ENCODE measurements at regions not wholly inside any gene's neighbourhood (a gene's known extent, or its start where the extent isn't known, plus 50 kb on each side); places are given as distances from the start of the nearest gene placed in this dataset.

DNA sequence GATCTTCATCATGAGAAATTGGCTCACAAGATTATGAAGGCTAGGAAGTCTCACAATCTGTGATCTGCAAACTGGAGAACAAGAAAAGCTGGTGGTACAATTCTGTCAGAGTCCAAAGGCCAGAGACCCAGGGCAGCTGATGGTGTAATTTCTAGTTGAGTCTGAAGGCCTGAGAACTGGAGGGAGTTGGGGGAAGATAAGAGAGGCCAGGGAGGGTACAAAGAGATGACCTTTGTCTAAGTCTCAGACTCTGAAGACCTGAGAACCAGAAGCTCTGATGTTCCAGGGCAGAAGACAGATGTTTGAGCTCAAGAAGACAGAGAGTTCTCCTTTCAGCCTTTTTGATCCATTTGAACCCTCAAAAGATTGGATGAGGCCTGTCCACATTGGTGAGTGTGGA lies 280.6 kb downstream of the HDGFL1 start:
- no peak overlapping the region for H3K4me3 ChIP-seq (ENCODE audit: low read length)
- H3K9ac ChIP-seq (ENCODE audit: low read length), result no peak overlapping the region
- no peak overlapping the region for H3K27ac ChIP-seq (ENCODE audit: low read length)
- no peaks in the 10 kb centered on the region for H3K36me3 ChIP-seq (ENCODE audit: control insufficient read depth, low read depth, low read length)
- H3K27me3 ChIP-seq (ENCODE audit: control insufficient read depth, insufficient read depth, low read length), result no peaks in the 10 kb centered on the region
- H3K4me1 ChIP-seq (ENCODE audit: control insufficient read depth, low read depth, low read length), result no peaks in the 10 kb centered on the region
- H3K9me3 ChIP-seq (ENCODE audit: control insufficient read depth, low read depth, low read length), result no peaks in the 10 kb centered on the region

GRCh38 chr6:22852101-22852500 lies 282.7 kb downstream of the HDGFL1 start:
- Histone ChIP-seq H3K9ac (ENCODE audit: low read length) (no peak overlapping the region), H3K36me3 (ENCODE audit: control insufficient read depth, low read depth, low read length) (no peaks in the 10 kb centered on the region), H3K27ac (ENCODE audit: low read length) (no peak overlapping the region), H3K4me3 (ENCODE audit: low read length) (no peak overlapping the region), H3K9me3 (ENCODE audit: control insufficient read depth, low read depth, low read length) (no peaks in the 10 kb centered on the region), H3K4me1 (ENCODE audit: control insufficient read depth, low read depth, low read length) (no peaks in the 10 kb centered on the region), H3K27me3 (ENCODE audit: control insufficient read depth, insufficient read depth, low read length) (no peaks in the 10 kb centered on the region)

DNA sequence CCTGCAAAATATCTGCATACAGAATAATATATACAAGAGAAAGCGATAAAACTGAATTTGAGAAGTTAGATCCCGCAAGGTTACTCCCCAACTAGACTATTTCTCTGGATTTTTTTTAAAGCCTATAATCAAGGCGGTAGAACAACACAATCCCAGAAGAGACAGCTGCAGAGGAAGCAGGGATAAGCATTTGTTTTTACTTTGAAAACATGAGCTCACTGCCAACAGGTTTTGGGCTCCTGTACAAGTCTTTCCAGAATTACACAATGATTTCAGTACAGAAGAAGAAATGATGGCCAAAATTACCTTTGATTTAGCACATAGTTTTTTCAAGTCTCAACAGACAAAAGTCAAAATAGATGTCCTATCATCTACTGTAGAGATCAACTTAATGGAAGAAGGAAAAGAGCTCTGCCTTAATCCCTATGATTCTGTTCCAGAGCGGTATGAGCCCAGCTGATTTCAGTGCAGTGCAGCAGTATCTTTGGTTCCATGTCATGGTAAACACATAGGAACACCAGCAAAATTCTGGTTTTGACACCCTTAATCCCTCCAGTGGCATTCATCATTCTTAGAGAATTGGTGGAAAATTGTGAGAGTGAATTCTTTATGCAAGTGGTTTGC lies 304.3 kb downstream of the HDGFL1 start:
- Histone ChIP-seq H3K9me3 (ENCODE audit: control insufficient read depth, low read depth, low read length) (no peaks in the 10 kb centered on the region), H3K27ac (ENCODE audit: low read length) (no peak overlapping the region)

DNA sequence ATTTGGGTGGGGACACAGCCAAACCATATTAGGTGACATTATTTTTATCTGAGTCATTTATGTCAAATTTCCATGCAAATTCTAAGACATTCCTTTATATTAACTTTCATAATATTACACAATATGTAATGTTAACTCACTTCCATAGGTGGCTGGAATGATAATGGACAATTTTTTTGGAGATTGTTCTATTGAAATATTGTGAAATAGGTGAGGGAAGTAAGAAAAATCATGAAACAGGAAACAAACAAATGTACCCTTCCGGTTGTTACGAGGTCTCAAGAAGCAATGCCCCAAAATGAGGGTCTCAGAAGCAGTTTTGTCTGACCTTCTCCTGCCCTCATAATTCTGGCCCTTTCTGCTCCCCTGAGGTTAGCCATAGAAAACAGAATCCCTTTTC lies 306.5 kb downstream of the HDGFL1 start:
- H3K4me1 ChIP-seq (ENCODE audit: control insufficient read depth, low read depth, low read length), result peaks cover 39% of the 10 kb centered on the region
- no peak overlapping the region for H3K4me3 ChIP-seq (ENCODE audit: low read length)
- H3K9me3 ChIP-seq (ENCODE audit: control insufficient read depth, low read depth, low read length), result no peaks in the 10 kb centered on the region
- no peak overlapping the region for H3K27ac ChIP-seq (ENCODE audit: low read length)
- H3K36me3 ChIP-seq (ENCODE audit: control insufficient read depth, low read depth, low read length), result no peaks in the 10 kb centered on the region
- no peak overlapping the region for H3K9ac ChIP-seq (ENCODE audit: low read length)
- no peaks in the 10 kb centered on the region for H3K27me3 ChIP-seq (ENCODE audit: control insufficient read depth, insufficient read depth, low read length)

More for the DNA sequence above, 304.3 kb downstream of the HDGFL1 start:
- Histone ChIP-seq H3K36me3 (ENCODE audit: control insufficient read depth, low read depth, low read length) (no peaks in the 10 kb centered on the region), H3K4me1 (ENCODE audit: control insufficient read depth, low read depth, low read length) (peaks cover 33% of the 10 kb centered on the region), H3K4me3 (ENCODE audit: low read length) (no peak overlapping the region), H3K9ac (ENCODE audit: low read length) (no peak overlapping the region), H3K27me3 (ENCODE audit: control insufficient read depth, insufficient read depth, low read length) (no peaks in the 10 kb centered on the region)

- peak overlapping the region; percentile 60 for H3K27ac ChIP-seq (ENCODE audit: low read length)
- H3K9ac ChIP-seq (ENCODE audit: low read length), result no peak overlapping the region
- peak overlapping the region; percentile 27 for H3K4me3 ChIP-seq (ENCODE audit: low read length)
Observed at GRCh38 chr6:22878324-22878701, 308.9 kb downstream of the HDGFL1 start.

GRCh38 chr6:22878706-22879105 lies 309.3 kb downstream of the HDGFL1 start:
- Histone ChIP-seq H3K9me3 (ENCODE audit: control insufficient read depth, low read depth, low read length) (no peaks in the 10 kb centered on the region), H3K36me3 (ENCODE audit: control insufficient read depth, low read depth, low read length) (no peaks in the 10 kb centered on the region), H3K4me1 (ENCODE audit: control insufficient read depth, low read depth, low read length) (peaks cover 37% of the 10 kb centered on the region), H3K9ac (ENCODE audit: low read length) (no peak overlapping the region), H3K4me3 (ENCODE audit: low read length) (no peak overlapping the region), H3K27ac (ENCODE audit: low read length) (no peak overlapping the region), H3K27me3 (ENCODE audit: control insufficient read depth, insufficient read depth, low read length) (no peaks in the 10 kb centered on the region)

More at GRCh38 chr6:22878324-22878701, 308.9 kb downstream of the HDGFL1 start:
- Histone ChIP-seq H3K27me3 (ENCODE audit: control insufficient read depth, insufficient read depth, low read length) (no peaks in the 10 kb centered on the region), H3K9me3 (ENCODE audit: control insufficient read depth, low read depth, low read length) (no peaks in the 10 kb centered on the region), H3K36me3 (ENCODE audit: control insufficient read depth, low read depth, low read length) (no peaks in the 10 kb centered on the region), H3K4me1 (ENCODE audit: control insufficient read depth, low read depth, low read length) (peaks cover 39% of the 10 kb centered on the region)

DNA sequence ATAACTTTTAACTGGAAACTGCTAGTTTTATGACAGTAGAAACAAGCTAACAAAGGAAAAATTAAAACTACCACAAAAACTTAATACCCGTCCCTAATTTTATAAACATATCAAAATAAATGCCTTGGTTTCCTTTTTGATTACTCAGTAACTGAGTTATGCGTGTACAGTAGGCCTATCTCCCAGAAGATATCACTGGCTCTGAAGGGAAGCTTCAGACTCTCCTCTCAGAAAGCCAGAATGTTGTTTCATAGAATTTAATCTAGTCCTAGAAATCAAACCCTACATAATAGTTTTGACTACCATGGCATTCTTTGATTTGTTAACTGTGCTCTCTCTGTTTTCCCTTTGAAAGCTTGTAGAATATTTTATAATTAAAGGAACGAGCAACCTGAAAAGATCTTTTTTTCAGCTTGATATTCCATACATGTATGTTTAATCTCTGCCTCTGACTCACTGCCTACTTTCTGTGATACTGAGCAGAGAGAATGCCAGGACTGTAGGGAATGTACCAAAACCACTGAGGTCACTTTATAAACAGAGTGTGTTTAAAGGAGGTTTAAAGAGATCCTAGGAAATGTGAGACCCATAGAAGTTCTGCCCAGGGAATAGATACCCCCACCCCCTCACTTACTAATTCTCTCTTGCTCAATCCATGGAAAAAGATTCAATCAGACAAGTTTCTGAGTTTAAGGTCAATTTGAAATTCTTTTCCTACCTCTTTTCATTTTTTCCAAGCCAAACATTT lies 311.5 kb downstream of the HDGFL1 start:
- no peaks in the 10 kb centered on the region for H3K27me3 ChIP-seq (ENCODE audit: control insufficient read depth, insufficient read depth, low read length)
- H3K27ac ChIP-seq (ENCODE audit: low read length), result no peak overlapping the region
- H3K9ac ChIP-seq (ENCODE audit: low read length), result peak overlapping the region; percentile 17
- H3K4me1 ChIP-seq (ENCODE audit: control insufficient read depth, low read depth, low read length), result peaks cover 37% of the 10 kb centered on the region
- H3K4me3 ChIP-seq (ENCODE audit: low read length), result no peak overlapping the region
- no peaks in the 10 kb centered on the region for H3K9me3 ChIP-seq (ENCODE audit: control insufficient read depth, low read depth, low read length)
- H3K36me3 ChIP-seq (ENCODE audit: control insufficient read depth, low read depth, low read length), result no peaks in the 10 kb centered on the region

DNA sequence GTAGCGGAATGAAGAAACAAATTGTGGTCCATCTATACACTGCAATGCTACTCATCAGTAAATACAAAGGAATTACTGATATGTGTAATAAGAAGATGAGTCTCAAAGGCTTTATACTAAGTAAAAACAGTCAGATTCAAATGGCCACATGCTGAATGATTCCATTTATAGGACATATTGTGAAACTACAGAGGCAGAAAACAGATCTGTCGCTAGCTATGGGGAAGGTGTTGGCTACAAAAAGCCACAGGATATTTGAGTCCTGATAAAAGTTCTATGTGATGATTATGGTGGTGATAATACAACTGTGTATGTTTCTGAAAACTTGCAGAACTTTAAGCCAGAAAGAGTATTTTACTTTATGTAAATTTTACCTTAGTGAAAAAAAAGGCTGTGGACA lies 313.2 kb downstream of the HDGFL1 start:
- Histone ChIP-seq H3K9me3 (ENCODE audit: control insufficient read depth, low read depth, low read length) (no peaks in the 10 kb centered on the region), H3K4me3 (ENCODE audit: low read length) (no peak overlapping the region), H3K27ac (ENCODE audit: low read length) (no peak overlapping the region)

GRCh38 chr6:22883061-22883717 lies 313.8 kb downstream of the HDGFL1 start:
- peaks cover 24% of the 10 kb centered on the region for H3K4me1 ChIP-seq (ENCODE audit: control insufficient read depth, low read depth, low read length)
- H3K9me3 ChIP-seq (ENCODE audit: control insufficient read depth, low read depth, low read length), result no peaks in the 10 kb centered on the region
- H3K9ac ChIP-seq (ENCODE audit: low read length), result no peak overlapping the region
- H3K36me3 ChIP-seq (ENCODE audit: control insufficient read depth, low read depth, low read length), result no peaks in the 10 kb centered on the region
- H3K4me3 ChIP-seq (ENCODE audit: low read length), result no peak overlapping the region
- H3K27ac ChIP-seq (ENCODE audit: low read length), result no peak overlapping the region
- no peaks in the 10 kb centered on the region for H3K27me3 ChIP-seq (ENCODE audit: control insufficient read depth, insufficient read depth, low read length)

More for the DNA sequence above, 313.2 kb downstream of the HDGFL1 start:
- Histone ChIP-seq H3K4me1 (ENCODE audit: control insufficient read depth, low read depth, low read length) (peaks cover 30% of the 10 kb centered on the region), H3K9ac (ENCODE audit: low read length) (no peak overlapping the region), H3K27me3 (ENCODE audit: control insufficient read depth, insufficient read depth, low read length) (no peaks in the 10 kb centered on the region), H3K36me3 (ENCODE audit: control insufficient read depth, low read depth, low read length) (no peaks in the 10 kb centered on the region)

- Histone ChIP-seq H3K4me1 (ENCODE audit: control insufficient read depth, low read depth, low read length) (peaks cover 19% of the 10 kb centered on the region), H3K9me3 (ENCODE audit: control insufficient read depth, low read depth, low read length) (no peaks in the 10 kb centered on the region), H3K36me3 (ENCODE audit: control insufficient read depth, low read depth, low read length) (no peaks in the 10 kb centered on the region), H3K27ac (ENCODE audit: low read length) (no peak overlapping the region), H3K27me3 (ENCODE audit: control insufficient read depth, insufficient read depth, low read length) (no peaks in the 10 kb centered on the region), H3K4me3 (ENCODE audit: low read length) (no peak overlapping the region), H3K9ac (ENCODE audit: low read length) (no peak overlapping the region)
Observed at GRCh38 chr6:22884456-22884855, 315.1 kb downstream of the HDGFL1 start.

GRCh38 chr6:22886650-22887581 lies 317.6 kb downstream of the HDGFL1 start:
- H3K27me3 ChIP-seq (ENCODE audit: control insufficient read depth, insufficient read depth, low read length), result no peaks in the 10 kb centered on the region
- H3K4me1 ChIP-seq (ENCODE audit: control insufficient read depth, low read depth, low read length), result peaks cover 8% of the 10 kb centered on the region
- no peak overlapping the region for H3K27ac ChIP-seq (ENCODE audit: low read length)
- H3K4me3 ChIP-seq (ENCODE audit: low read length), result no peak overlapping the region
- no peak overlapping the region for H3K9ac ChIP-seq (ENCODE audit: low read length)
- no peaks in the 10 kb centered on the region for H3K9me3 ChIP-seq (ENCODE audit: control insufficient read depth, low read depth, low read length)
- no peaks in the 10 kb centered on the region for H3K36me3 ChIP-seq (ENCODE audit: control insufficient read depth, low read depth, low read length)
